Activated CD4-positive, alpha-beta T cell treated with anti-CD3 and anti-CD28 coated beads for 48 hours (primary cell): ENCODE measurements at regions not wholly inside any gene's neighbourhood (a gene's known extent, or its start where the extent isn't known, plus 50 kb on each side); places are given as distances from the start of the nearest gene placed in this dataset.

ENCODE experiments used
- DNase-seq: peaks from one replicate; pipeline ENCODE4 v3.0.0-alpha.2; 2020

DNA sequence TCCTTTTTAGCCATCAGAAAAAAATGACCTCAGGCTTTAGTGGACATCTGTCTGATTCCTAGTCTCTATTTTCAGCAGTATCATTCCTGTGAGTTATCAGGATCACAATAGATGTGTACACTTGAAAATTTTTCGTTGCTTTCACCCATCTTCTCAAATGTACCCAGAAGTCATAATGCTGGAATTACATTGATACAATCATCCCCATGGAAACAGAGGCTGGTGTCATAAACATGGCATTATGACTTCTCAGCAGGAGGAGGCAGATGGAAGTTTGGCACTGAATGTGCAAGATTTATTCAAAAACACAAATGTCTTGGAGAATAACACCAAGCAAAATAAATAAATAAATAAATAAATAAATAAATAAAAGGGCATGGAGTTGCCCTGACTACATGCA is 292.5 kb downstream of the PHKB start:
- no peak for DNase-seq
